Motor neuron (in vitro differentiated cells): ENCODE measurements at regions not wholly inside any gene's neighbourhood (a gene's known extent, or its start where the extent isn't known, plus 50 kb on each side); places are given as distances from the start of the nearest gene placed in this dataset.
"Not testable (repeated sequence)": the region's sequence is repeated elsewhere in the genome, so short reads cannot be mapped to it uniquely, and the experiment has no call there.

Source experiments
- ATAC-seq, 8 experiments: fragments of 200-7000 bp; cut with Tn5 transposase; replicated peaks in 6 of 8; 2 replicates each; pipeline ENCODE4 v1.8.0; 2021; ENCODE audit warnings: mild to moderate bottlenecking in 8 of 8, moderate library complexity in 8 of 8
- H3K27ac ChIP-seq, 2 donors: fragments of 250-450 bp; sonication (Bioruptor Pico); 2 replicates each; pipeline ENCODE4 v1.9.0; 2021; ENCODE audit warnings: antibody characterized with exemption in 2 of 2, mild to moderate bottlenecking in 2 of 2, moderate library complexity in 1 of 2
- H3K4me1 ChIP-seq, 2 donors: fragments of 250-450 bp; sonication (Bioruptor Pico); replicated peaks in 1 of 2; 2 replicates each; pipeline ENCODE4 v1.6.1; 2021; ENCODE audit warnings: antibody characterized with exemption in 2 of 2, mild to moderate bottlenecking in 2 of 2, moderate library complexity in 1 of 2
- H3K4me3 ChIP-seq, 5 donors: fragments of 250-450 bp; sonication (Bioruptor Pico); 2 replicates each; pipeline ENCODE4 v1.9.0; 2021; ENCODE audit warnings: antibody characterized with exemption in 5 of 5, mild to moderate bottlenecking in 5 of 5, moderate library complexity in 4 of 5
- whole genome bisulfite sequencing, 10 experiments: fragments of 450-650 bp; shearing (Covaris generic); methylation state at CpG; one replicate each; pipeline ENCODE4 v1.0.0; 2022; 5-methylcytosine and 5-hydroxymethylcytosine counted together
- in situ Hi-C, 9 experiments: fragments of 400-800 bp; cut with MboI; loops; one replicate each; pipeline ENCODE4 v1.15.0; 2021; ENCODE audit warnings: low sequenced_read_pairs in 9 of 9, low pct_unique_long_range_greater_than_20kb in 2 of 9; ENCODE audit not compliant: unreplicated experiment in 9 of 9

DNA sequence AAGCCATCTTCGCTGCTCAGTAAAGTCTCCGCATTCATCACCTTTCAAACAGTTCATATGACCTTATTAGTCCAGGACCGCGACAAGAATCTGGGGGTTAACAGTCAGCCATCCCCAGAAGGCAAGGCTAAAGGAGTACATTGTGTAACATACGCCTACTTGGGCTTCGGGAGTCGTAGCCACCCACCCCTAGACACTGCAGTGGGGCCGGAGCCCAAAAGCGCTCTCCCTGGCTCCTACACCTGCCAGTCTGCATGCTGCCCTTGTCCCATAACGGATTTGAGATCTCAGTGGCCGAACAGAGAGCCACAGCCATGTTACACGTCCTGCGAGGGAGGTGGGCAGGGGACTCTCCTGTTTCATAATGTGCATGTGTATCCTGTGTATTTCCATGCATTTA lies 1405.5 kb downstream of the GRIK2 start:
- H3K27ac ChIP-seq = no peak overlapping the region
- WGBS, 10 experiments = 20 to 100% (median 75%) methylated on average over 1 to 7 of the region's 13 CpGs; no CpG with 5 or more reads in 2 of the 10 experiments
- no peaks in the 10 kb centered on the region for H3K4me1 ChIP-seq
- in situ Hi-C loops = no loop called here
- no peak overlapping the region for H3K4me3 ChIP-seq
- ATAC-seq = no peak

DNA sequence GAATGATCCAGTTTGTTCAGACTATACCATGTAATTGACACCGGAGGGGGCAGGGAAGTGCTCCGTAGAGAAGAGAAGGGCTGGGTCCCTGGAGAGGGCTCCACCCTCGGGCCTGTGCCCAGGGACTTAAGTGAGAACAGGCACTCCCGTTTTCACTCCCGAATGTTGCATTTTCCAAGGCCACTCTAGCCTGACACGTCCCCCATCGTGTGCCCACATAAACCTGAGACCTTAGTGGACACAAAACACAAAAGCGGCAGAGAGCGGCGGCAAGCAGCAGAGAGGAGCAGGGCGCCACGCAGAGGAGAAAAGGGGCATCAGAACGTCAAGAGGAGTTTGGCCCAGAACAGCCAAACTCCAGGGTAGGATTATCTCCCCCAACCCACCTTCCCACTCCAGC lies 1405.1 kb downstream of the GRIK2 start:
- H3K27ac ChIP-seq = no peak overlapping the region
- H3K4me3 ChIP-seq = no peak overlapping the region
- peak in 4 of 8 experiments; percentile 18 to 53 (median 32) for ATAC-seq
- H3K4me1 ChIP-seq = no peaks in the 10 kb centered on the region
- WGBS, 10 experiments = 0 to 73% (median 18%) methylated on average over 2 to 13 of the region's 13 CpGs
- in situ Hi-C loops = no loop called here

DNA sequence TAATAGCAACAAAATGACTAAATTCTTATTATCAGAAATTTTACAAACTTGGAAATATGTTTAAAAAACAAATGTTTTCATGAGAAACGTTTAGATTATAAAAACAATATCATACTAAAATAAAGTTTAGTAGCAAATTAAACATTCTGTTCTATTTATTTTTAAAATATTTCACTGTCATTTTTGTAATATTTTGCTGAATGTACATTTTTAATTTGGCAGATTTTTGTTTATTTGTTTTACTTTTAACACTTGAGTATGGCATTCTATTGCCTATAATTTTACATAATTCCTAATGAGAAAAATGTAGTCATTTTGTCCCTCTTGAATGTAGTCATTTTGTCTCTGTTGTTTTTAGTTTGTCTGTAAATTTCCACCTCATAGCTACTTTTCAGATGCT lies 1400.2 kb downstream of the GRIK2 start:
- Histone ChIP-seq H3K4me3 (no peak overlapping the region), H3K4me1 (no peaks in the 10 kb centered on the region), H3K27ac (no peak overlapping the region)
- no peak for ATAC-seq
- in situ Hi-C loops = no loop called here
- 0 to 100% (median 60%) methylated on average over 1 of the region's 1 CpG; no CpG with 5 or more reads in 1 of the 10 experiments for WGBS, 10 experiments

DNA sequence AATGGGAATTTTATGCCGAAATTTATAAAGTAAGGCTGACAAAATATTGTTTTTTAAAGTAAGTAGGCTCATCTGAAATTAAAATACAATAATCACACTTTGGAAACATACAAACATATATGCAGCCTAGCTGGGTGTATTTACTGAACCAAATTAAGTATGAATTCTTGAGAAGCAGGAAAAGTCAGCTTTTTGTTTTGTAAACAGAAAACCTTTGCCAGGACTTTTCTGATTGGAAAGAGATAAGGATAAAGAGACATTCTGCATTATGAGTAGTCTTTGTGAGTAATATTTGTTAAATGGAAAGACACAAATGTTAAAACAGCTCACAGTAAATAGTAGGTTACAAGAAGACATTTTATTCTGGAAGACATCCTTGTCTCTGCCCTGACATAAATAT lies 1380.8 kb downstream of the GRIK2 start:
- Histone ChIP-seq H3K4me1 (no peaks in the 10 kb centered on the region), H3K27ac (no peak overlapping the region), H3K4me3 (no peak overlapping the region)
- in situ Hi-C loops = no loop called here
- ATAC-seq = no peak
- WGBS, 10 experiments = 0 to 100% (median 40%) methylated on average over 1 of the region's 1 CpG; no CpG with 5 or more reads in 2 of the 10 experiments

DNA sequence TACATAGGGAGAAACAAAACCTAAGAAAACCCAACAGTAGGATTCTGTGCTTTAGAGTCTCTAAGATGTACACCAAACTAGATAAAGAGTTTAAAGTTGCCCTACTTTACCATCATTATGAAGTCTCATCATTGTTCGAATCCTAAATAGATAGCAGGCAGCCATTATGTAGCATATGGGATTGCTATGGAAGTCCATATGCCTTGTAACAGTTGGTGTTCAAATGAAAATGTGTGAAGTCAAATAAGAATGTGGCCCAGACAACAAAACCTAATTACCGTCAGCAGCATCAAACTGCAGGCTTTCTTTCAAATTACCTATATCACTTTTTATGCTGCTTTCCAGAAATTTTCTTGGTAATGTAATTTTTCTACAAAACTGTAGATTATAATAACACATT lies 1380.1 kb downstream of the GRIK2 start:
- WGBS, 10 experiments = 0 to 100% (median 60%) methylated on average over 1 to 2 of the region's 2 CpGs; no CpG with 5 or more reads in 1 of the 10 experiments
- no peak for ATAC-seq
- H3K4me1 ChIP-seq = no peaks in the 10 kb centered on the region
- in situ Hi-C loops = no loop called here
- no peak overlapping the region for H3K4me3 ChIP-seq
- H3K27ac ChIP-seq = no peak overlapping the region

DNA sequence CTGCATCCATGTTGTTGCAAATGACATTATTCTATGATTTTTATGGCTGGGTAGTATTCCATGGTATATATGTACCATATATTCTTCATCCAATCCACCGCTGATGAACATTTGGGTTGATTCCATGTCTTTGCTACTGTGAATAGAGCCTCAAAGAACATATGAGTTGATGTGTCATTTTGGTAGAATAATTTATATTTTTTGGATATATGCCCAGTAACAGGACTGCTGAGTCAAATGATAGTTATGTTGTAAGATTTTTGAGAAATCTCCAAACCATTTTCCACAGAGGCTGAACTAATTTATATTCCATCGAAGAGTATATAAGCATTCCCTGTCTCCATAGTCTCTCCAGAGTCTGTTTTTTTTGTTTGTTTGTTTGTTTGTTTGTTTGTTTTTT lies 1373.5 kb downstream of the GRIK2 start:
- H3K27ac ChIP-seq = no peak overlapping the region
- H3K4me1 ChIP-seq = no peaks in the 10 kb centered on the region
- no peak for ATAC-seq
- H3K4me3 ChIP-seq = no peak overlapping the region
- WGBS, 10 experiments = 32 to 100% (median 95%) methylated on average over 1 to 2 of the region's 2 CpGs
- in situ Hi-C loops = no loop called here

DNA sequence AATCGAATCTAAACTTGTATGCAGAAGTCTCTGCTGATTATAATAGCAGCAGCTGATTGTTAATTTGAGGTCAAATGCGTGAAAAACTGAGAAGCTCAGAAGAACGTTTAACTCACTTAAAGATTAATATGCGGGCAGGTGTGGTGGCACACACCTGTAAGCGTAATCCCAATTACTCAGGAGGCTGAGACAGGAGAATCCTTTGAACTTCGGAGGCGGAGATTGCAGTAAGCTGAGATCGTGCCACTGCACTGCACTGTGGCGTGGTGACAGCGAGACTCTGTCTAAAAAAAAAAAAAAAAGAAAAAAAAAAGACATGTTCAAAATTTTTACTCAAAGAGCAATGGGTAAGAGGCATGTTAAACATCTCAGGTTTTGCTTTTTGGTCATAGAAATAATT lies 1370.8 kb downstream of the GRIK2 start:
- 12 to 100% (median 86%) methylated on average over 1 to 10 of the region's 10 CpGs for WGBS, 10 experiments

DNA sequence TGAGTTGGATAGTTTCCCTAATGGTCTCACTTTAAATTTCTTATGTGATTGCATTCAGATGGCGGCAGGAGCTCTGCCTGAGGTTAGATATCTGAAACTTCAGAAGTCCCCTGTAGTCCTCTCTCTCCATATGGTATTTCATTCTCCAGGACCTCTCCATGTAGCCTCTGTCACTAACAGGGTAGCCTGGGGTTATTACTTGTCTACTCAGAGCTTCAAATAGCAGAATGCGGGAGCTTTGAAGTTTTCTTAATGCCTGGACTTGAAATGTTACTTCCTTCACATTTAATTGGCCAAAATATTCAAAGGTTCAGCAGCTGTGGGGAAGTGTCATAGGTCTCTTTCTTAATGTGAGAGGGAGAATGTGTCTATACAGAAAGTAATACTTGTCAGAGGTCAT lies 1370.4 kb downstream of the GRIK2 start:
- H3K4me1 ChIP-seq = no peaks in the 10 kb centered on the region
- no peak overlapping the region for H3K4me3 ChIP-seq
- WGBS, 10 experiments = 33 to 92% (median 80%) methylated on average over 1 to 2 of the region's 2 CpGs; no CpG with 5 or more reads in 3 of the 10 experiments
- no peak for ATAC-seq
- in situ Hi-C loops = no loop called here
- no peak overlapping the region for H3K27ac ChIP-seq

More for the DNA sequence above, 1370.8 kb downstream of the GRIK2 start:
- ATAC-seq = no peak
- in situ Hi-C loops = no loop called here
- Histone ChIP-seq H3K4me1 (no peaks in the 10 kb centered on the region), H3K4me3 (no peak overlapping the region), H3K27ac (no peak overlapping the region)

DNA sequence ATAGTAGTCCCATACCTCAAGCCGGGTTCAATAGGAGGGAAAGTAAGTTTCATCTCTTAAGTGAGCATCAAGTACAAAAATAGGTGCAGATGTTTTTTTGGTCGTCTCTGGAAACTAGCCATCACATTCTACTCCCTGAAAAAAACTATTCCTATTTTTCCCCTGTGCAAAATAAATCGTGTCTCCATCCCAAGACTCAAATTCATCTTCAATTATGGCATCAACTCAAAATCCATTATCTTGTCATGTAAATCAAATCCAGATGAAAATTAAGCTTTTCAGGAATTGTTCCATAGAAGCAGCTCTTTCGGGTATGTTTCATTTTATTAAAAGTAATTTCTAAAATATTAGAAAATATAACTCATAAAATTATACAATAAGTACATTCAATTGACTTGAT lies 1368.4 kb downstream of the GRIK2 start:
- Histone ChIP-seq H3K27ac (no peak overlapping the region), H3K4me3 (no peak overlapping the region), H3K4me1 (no peaks in the 10 kb centered on the region)
- WGBS, 10 experiments = 4 to 94% (median 78%) methylated on average over 2 to 4 of the region's 4 CpGs
- in situ Hi-C loops = no loop called here
- no peak for ATAC-seq

DNA sequence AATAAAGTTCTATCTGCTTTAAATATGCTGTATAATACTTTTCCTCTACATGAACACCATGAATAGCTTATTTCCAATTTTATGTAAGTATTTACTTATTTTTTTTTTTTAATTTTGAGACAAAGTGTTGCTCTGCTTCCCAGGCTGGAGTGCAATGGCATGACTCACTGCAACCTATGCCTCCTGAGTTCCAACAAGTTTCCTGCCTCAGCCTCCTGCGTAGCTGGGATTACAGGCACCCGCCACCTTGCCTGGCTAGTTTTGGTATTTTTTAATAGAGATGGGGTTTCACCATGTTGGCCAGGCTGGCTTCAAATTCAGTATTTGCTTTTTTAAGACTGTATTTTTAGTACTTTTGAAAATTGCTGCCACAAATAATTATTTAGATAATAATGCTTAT lies 1365.9 kb downstream of the GRIK2 start:
- in situ Hi-C loops = no loop called here
- Histone ChIP-seq H3K27ac (no peak overlapping the region), H3K4me3 (no peak overlapping the region), H3K4me1 (no peaks in the 10 kb centered on the region)
- no peak for ATAC-seq
- WGBS, 10 experiments = 19 to 100% (median 86%) methylated on average over 1 to 2 of the region's 2 CpGs

DNA sequence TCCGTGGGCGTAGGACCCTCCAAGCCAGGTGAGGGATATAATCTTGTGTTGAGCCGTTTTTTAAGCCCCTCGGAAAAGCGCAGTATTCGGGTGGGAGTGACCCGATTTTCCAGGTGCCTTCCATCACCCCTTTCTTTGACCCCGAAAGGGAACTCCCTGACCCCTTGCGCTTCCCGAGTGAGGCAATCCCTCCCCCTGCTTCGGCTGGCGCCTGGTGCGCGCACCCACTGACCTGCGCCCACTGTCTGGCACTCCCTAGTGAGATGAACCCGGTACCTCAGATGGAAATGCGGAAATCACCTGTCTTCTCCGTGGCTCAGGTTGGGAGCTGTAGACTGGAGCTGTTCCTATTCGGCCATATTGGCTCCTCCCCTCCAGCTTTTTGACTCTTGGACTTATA lies 1365.0 kb downstream of the GRIK2 start:
- H3K4me3 ChIP-seq, ATAC-seq, in situ Hi-C loops, H3K27ac ChIP-seq, H3K4me1 ChIP-seq: not testable (repeated sequence)
- 39 to 100% (median 85%) methylated on average over 1 to 4 of the region's 19 CpGs; no CpG with 5 or more reads in 6 of the 10 experiments for WGBS, 10 experiments

DNA sequence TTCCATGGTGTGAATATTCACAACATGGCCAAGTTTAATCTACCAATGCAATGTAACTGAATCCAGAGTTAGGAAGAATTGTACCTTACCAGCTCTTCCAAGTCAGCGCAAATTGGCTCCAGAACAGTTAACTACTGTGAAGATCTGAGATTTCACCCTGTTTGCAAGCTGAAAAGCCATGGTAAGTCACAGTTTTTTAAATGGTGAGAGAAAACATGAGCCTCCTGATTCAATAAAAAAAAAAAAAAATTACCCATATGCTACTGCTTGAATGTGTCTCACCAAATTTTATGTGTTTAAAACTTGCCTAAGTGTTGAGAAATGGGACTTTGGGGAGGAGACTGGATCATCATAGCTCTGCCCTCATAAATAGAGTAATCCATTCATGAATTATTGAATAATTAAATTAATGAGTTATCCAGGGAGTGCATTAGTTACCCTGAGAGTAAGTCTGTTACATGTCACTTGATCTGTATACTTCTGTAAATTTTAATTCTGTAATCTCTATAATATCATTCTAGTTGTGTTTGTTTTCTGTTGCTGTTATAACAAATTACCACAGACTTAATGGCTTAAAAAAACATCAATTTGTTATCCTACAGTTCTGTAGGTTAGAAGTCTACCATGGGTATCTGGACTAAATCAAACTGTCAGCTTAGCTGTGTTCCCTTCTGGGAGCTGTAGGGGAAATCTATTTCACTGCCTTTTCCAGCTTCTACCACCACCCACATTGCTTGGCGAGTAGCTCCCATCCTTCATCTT lies 1355.9 kb downstream of the GRIK2 start:
- peak in 4 of 8 experiments; percentile 68 to 81 (median 78) for ATAC-seq
- 20 to 100% (median 83%) methylated on average over 1 to 2 of the region's 2 CpGs; no CpG with 5 or more reads in 1 of the 10 experiments for WGBS, 10 experiments
- no peak overlapping the region for H3K27ac ChIP-seq
- no peak overlapping the region for H3K4me3 ChIP-seq
- H3K4me1 ChIP-seq = peaks cover 0 to 16% of the 10 kb centered on the region in 2 donors
- in situ Hi-C loops = no loop called here

DNA sequence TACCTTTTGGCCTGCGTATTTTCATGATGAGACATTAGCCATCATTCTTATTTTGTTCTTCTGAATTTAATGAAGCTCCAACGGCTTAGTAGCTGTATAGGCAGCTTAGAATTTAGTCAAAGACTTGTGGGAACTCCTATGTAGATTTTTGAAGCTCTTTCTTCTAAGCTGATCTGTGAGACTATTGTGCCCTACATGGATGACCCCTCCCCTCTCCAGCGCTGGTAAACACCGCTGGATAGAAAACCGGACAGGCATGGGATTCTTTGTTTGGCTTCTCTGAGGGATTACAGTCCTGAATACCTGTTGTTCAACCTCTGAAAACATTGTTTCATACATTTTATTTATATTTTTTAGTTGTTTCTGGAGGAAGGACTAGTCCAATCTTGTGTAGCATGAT lies 1353.4 kb downstream of the GRIK2 start:
- WGBS, 10 experiments = 40 to 100% (median 69%) methylated on average over 2 to 5 of the region's 5 CpGs
- Histone ChIP-seq H3K4me1 (peaks cover 6 to 23% of the 10 kb centered on the region in 2 donors), H3K27ac (no peak overlapping the region), H3K4me3 (no peak overlapping the region)
- in situ Hi-C loops = no loop called here
- peak in 2 of 8 experiments; percentile 42 to 45 for ATAC-seq
